WERI-Rb-1 (cell line): ENCODE measurements at regions not wholly inside any gene's neighbourhood (a gene's known extent, or its start where the extent isn't known, plus 50 kb on each side); places are given as distances from the start of the nearest gene placed in this dataset.

Experiments
- DNase-seq: peaks from one replicate; pipeline ENCODE4 v3.0.0-alpha.2; 2020
- H3K27ac ChIP-seq: fragments of 250-450 bp; sonication (Bioruptor Pico); 2 replicates; pipeline ENCODE4 v1.5.1; 2020; ENCODE audit warnings: mild to moderate bottlenecking, moderate library complexity
- H3K27me3 ChIP-seq: fragments of 250-450 bp; sonication (Bioruptor Pico); 2 replicates; pipeline ENCODE4 v1.5.1; 2021; ENCODE audit warnings: mild to moderate bottlenecking, low read depth, moderate library complexity; ENCODE audit not compliant: insufficient read depth, severe bottlenecking
- H3K36me3 ChIP-seq: fragments of 250-450 bp; sonication (Bioruptor Pico); 2 replicates; pipeline ENCODE4 v1.5.1; 2020; ENCODE audit warnings: mild to moderate bottlenecking, moderate library complexity
- H3K4me3 ChIP-seq: 2 replicates; pipeline ENCODE4 v1.5.1; 2011; ENCODE audit warnings: low read depth, mild to moderate bottlenecking, control low read depth, low read length
- H3K9me3 ChIP-seq: fragments of 250-450 bp; sonication (Bioruptor Pico); 2 replicates; pipeline ENCODE4 v1.5.1; 2021; ENCODE audit warnings: mild to moderate bottlenecking, moderate library complexity; ENCODE audit not compliant: severe bottlenecking
- TF ChIP-seq, protein P1 (sequence below): IDR thresholded peaks from 2 replicates; pipeline ENCODE4 v1.5.1; 2011; ENCODE audit warnings: low read depth, mild to moderate bottlenecking, control low read depth, inconsistent platforms, low read length

DNA sequence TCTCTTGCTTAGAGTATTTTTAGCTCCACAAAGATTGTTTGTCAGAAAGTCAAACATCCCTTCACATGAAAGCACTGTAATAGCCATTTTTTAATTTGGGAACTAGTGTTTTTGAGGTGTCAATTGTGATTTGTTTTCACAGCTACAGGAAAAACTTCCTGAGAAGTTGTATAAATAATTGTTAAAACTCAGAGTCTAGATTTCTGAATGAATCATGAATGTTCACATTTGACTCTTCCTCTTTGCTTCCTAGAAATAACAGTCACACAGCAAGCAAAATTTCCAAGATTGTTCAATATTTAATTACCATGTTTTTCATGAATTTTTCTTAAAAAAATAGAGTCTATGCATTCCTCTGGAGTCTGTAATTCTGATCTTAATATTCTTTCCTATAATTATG, 156.9 kb upstream of the SLC7A11 start:
- no peak overlapping the region for H3K4me3 ChIP-seq
- TF ChIP-seq, protein P1, sequence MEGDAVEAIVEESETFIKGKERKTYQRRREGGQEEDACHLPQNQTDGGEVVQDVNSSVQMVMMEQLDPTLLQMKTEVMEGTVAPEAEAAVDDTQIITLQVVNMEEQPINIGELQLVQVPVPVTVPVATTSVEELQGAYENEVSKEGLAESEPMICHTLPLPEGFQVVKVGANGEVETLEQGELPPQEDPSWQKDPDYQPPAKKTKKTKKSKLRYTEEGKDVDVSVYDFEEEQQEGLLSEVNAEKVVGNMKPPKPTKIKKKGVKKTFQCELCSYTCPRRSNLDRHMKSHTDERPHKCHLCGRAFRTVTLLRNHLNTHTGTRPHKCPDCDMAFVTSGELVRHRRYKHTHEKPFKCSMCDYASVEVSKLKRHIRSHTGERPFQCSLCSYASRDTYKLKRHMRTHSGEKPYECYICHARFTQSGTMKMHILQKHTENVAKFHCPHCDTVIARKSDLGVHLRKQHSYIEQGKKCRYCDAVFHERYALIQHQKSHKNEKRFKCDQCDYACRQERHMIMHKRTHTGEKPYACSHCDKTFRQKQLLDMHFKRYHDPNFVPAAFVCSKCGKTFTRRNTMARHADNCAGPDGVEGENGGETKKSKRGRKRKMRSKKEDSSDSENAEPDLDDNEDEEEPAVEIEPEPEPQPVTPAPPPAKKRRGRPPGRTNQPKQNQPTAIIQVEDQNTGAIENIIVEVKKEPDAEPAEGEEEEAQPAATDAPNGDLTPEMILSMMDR, result no peak
- no peak overlapping the region for H3K27ac ChIP-seq
- no peaks in the 10 kb centered on the region for H3K9me3 ChIP-seq
- no peak for DNase-seq
- H3K36me3 ChIP-seq, result no peaks in the 10 kb centered on the region
- no peaks in the 10 kb centered on the region for H3K27me3 ChIP-seq

DNA sequence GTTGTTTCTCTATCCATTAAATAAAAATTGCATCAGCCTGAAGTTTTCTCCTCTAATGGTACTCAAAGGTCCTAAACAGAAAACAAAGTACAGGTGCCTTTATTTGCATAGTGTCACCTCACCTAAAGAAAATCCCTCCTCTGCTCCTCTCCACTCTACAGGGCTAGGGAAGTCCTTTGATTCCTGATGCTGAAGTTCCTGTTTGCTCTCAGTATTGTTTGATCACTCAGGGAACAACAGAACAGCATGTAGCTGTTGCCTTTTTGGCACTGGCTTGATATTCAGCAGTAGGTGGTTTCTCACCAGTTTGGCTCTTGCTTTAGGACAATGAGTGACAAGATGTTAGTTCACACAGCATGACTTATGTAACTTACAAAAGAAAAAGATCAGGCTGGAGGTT, 156.2 kb upstream of the SLC7A11 start:
- no peak overlapping the region for H3K27ac ChIP-seq
- TF ChIP-seq, protein P1, result no peak
- no peaks in the 10 kb centered on the region for H3K27me3 ChIP-seq
- no peak for DNase-seq
- H3K9me3 ChIP-seq, result no peaks in the 10 kb centered on the region
- H3K4me3 ChIP-seq, result no peak overlapping the region
- no peaks in the 10 kb centered on the region for H3K36me3 ChIP-seq

DNA sequence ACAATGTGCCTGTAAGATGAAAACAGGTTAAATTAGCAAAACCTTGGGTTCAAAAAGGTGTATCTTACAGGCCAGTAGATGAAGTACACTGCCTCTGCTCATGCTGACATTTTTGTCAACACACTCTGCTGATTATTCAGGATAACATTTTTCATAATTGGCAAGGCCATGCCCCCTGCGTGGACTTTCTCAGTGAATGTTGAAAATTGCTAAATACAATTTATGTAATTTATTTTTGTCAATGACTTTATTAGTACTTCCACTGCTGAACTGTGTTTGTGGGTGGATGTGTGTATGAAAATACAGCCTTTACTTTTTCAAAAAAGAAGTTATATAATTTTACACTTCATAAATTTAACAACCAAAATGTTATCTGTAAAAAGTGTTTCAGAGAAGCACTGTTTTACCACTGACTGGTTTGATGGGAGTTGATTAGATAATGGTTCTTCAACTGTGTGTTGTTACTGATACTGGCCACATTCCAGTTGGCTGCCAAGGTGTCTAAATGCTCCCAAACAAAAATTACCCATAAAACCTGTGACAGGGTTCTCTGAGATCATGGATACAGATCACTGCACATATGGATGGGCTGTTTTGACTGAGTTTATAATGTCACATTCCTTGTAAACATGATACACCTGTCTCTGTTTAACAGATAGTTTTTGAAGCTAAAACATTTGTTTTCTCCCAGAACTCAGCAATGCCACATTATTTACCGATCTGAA, 151.9 kb upstream of the SLC7A11 start:
- H3K36me3 ChIP-seq, result no peaks in the 10 kb centered on the region
- TF ChIP-seq, protein P1, result no peak
- no peak overlapping the region for H3K27ac ChIP-seq
- no peaks in the 10 kb centered on the region for H3K9me3 ChIP-seq
- H3K27me3 ChIP-seq, result no peaks in the 10 kb centered on the region
- no peak for DNase-seq
- no peak overlapping the region for H3K4me3 ChIP-seq

DNA sequence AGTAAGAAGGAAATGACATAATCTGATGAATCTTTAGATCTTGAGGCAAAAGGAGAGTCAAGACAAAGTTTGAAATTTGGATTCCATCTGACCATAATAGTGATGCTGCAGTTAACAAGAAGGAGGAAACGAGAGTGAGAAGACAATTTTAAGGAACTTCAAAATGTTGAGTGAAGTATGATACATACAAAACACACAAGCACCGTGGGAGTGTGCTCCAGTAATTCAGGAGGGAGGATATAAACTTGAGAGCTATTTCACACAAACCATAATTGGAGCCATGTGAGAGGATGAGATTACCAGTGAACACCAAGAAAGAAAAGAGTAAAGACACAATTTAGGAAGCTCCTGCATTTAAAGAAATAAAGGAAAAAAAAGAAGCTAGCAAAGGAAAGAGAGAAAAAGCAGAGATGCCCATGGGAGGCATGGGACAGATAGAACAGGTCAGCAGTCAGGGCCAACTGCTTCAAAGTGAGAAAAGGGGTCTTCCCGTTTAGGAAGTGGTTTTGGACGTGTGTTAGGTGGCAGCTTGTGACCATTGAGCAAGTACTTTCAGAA, 150.7 kb upstream of the SLC7A11 start:
- Histone ChIP-seq H3K9me3 (no peaks in the 10 kb centered on the region), H3K36me3 (no peaks in the 10 kb centered on the region), H3K4me3 (no peak overlapping the region), H3K27ac (no peak overlapping the region), H3K27me3 (no peaks in the 10 kb centered on the region)
- TF ChIP-seq, protein P1, result no peak
- no peak for DNase-seq

DNA sequence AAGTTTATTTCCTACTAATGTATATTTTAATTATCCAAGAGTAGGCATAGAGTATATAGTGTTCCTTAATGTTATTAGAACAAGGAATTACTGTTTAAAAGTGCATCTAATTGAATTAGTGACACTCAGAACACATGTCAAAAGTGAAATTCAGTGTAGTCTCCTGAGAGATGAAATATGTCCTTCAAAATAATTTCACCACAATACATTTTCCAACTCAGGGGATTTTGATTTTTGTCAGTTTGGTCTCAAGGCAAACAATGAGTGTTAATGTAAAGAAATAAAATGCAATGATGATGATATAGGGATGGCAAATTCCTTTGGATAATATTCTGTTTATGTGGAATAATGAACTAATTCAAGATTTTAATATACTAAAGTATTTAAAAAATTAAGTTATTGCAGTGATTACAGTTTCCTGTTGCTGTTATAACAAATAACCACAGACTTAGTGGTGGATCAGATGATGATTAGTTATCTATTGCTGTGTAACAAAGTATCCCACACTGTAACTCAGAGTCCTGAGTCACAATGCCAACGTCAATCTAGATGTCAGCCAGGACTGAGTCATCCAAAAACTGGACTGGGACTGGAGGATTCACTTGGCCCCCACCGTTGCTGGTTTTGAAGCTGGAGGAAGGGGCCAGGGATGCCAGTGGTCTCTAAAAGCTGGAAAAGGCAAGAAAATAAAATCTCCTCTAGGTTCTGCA, 148.0 kb upstream of the SLC7A11 start:
- Histone ChIP-seq H3K9me3 (no peaks in the 10 kb centered on the region), H3K4me3 (no peak overlapping the region), H3K36me3 (no peaks in the 10 kb centered on the region), H3K27ac (no peak overlapping the region), H3K27me3 (no peaks in the 10 kb centered on the region)
- DNase-seq, result no peak
- TF ChIP-seq, protein P1, result no peak
